ENCODE measurements at regions not wholly inside any gene's neighbourhood (a gene's known extent, or its start where the extent isn't known, plus 50 kb on each side); places are given as distances from the start of the nearest gene placed in this dataset.

DNA sequence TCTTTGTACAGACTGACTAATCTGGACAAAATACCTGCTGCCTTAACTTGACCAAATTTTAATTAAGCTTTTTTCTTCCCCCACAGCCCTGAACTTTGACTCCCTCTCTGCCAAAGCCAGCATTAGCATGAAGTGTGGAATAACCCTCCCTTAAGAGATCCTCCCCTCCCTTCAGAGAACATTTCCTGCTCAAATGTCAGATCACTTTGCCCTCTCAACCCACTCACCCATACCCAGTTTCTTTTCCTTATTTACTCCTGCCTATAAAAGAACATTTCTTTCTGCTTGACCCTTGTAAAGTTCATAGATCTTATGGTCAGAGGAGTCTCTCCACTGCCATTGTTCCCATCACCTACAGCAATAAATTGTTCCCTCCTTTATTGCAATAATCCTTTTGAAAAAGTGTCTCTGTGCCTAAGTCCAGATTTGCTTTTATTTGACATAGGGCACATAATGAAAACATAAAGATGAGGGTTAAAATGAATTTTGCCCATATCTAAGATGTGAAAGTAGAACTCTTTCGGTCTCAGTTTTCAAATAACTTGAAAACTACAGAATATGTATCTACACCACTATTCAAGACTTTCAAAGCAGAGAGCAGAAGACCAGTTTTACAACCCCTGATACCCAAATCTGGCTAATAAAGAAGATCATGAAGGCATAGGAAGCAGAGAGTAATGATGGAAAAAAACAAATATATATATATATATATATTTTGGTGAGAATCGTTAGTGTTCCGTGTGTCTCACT lies 289.7 kb upstream of the ANXA10 start:
- TF ChIP-seq ESRRG (CRISPR knock-in tag; IDR thresholded peaks at IDR 0.05): no peak
- TF ChIP-seq RARB (CRISPR knock-in tag; IDR thresholded peaks at IDR 0.05): no peak
- TF ChIP-seq BACH2 (CRISPR knock-in tag; IDR thresholded peaks at IDR 0.05; ENCODE audit: borderline replicate concordance): no peak
- TF ChIP-seq ZFP3 (CRISPR knock-in tag; IDR thresholded peaks at IDR 0.05): no peak
- no peak for TF ChIP-seq ZC3H10 (CRISPR knock-in tag; IDR thresholded peaks at IDR 0.05)
- no peak for TF ChIP-seq ZNF8 (CRISPR knock-in tag; IDR thresholded peaks at IDR 0.05)
- TF ChIP-seq, protein P1, sequence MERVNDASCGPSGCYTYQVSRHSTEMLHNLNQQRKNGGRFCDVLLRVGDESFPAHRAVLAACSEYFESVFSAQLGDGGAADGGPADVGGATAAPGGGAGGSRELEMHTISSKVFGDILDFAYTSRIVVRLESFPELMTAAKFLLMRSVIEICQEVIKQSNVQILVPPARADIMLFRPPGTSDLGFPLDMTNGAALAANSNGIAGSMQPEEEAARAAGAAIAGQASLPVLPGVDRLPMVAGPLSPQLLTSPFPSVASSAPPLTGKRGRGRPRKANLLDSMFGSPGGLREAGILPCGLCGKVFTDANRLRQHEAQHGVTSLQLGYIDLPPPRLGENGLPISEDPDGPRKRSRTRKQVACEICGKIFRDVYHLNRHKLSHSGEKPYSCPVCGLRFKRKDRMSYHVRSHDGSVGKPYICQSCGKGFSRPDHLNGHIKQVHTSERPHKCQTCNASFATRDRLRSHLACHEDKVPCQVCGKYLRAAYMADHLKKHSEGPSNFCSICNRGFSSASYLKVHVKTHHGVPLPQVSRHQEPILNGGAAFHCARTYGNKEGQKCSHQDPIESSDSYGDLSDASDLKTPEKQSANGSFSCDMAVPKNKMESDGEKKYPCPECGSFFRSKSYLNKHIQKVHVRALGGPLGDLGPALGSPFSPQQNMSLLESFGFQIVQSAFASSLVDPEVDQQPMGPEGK (CRISPR knock-in tag; IDR thresholded peaks at IDR 0.05; ENCODE audit: borderline replicate concordance): no peak
- TF ChIP-seq CSDC2 (CRISPR knock-in tag; IDR thresholded peaks at IDR 0.05): no peak
- no peak for TF ChIP-seq PPARA (CRISPR knock-in tag; IDR thresholded peaks at IDR 0.05; ENCODE audit: borderline replicate concordance)
- no peak for TF ChIP-seq ISL1 (CRISPR knock-in tag; IDR thresholded peaks at IDR 0.05)
- TF ChIP-seq, protein P2, sequence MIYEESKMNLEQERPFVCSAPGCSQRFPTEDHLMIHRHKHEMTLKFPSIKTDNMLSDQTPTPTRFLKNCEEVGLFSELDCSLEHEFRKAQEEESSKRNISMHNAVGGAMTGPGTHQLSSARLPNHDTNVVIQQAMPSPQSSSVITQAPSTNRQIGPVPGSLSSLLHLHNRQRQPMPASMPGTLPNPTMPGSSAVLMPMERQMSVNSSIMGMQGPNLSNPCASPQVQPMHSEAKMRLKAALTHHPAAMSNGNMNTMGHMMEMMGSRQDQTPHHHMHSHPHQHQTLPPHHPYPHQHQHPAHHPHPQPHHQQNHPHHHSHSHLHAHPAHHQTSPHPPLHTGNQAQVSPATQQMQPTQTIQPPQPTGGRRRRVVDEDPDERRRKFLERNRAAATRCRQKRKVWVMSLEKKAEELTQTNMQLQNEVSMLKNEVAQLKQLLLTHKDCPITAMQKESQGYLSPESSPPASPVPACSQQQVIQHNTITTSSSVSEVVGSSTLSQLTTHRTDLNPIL (CRISPR knock-in tag; IDR thresholded peaks at IDR 0.05; ENCODE audit: low read depth): no peak
- TF ChIP-seq OSR1 (CRISPR knock-in tag; IDR thresholded peaks at IDR 0.05): no peak
- no peak for TF ChIP-seq ZFP30 (CRISPR knock-in tag; IDR thresholded peaks at IDR 0.05)
- TF ChIP-seq, protein P3, sequence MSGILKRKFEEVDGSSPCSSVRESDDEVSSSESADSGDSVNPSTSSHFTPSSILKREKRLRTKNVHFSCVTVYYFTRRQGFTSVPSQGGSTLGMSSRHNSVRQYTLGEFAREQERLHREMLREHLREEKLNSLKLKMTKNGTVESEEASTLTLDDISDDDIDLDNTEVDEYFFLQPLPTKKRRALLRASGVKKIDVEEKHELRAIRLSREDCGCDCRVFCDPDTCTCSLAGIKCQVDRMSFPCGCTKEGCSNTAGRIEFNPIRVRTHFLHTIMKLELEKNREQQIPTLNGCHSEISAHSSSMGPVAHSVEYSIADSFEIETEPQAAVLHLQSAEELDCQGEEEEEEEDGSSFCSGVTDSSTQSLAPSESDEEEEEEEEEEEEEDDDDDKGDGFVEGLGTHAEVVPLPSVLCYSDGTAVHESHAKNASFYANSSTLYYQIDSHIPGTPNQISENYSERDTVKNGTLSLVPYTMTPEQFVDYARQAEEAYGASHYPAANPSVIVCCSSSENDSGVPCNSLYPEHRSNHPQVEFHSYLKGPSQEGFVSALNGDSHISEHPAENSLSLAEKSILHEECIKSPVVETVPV (CRISPR knock-in tag; IDR thresholded peaks at IDR 0.05): no peak
- TF ChIP-seq ZNF565 (CRISPR knock-in tag; conservative IDR thresholded peaks at IDR 0.05; ENCODE audit: low read depth): no peak
- TF ChIP-seq TCF4 (CRISPR knock-in tag; IDR thresholded peaks at IDR 0.05; ENCODE audit: borderline replicate concordance): no peak
- ATAC-seq: no peak

DNA sequence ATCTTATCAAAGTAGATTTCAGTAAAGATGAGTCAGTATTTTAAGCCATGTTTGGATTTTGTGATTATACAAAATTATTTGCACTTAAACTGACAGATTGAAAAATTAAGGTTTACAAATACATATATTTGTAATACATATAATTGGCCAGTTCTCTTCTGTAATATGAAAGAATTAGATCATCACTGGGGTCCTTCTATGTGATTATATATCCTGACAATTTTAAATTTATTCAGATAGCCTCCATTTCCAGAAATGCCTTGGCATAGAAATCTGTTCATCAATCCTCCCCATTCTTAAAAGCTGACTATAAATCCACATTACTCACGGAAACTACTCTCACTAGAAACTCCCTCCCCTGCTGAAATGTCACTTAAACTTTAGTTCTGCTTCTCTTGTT lies 280.4 kb upstream of the ANXA10 start:
- TF ChIP-seq BACH2 (CRISPR knock-in tag; IDR thresholded peaks at IDR 0.05; ENCODE audit: borderline replicate concordance) (no peak), GLIS3 (CRISPR knock-in tag; IDR thresholded peaks at IDR 0.05) (no peak), ESRRG (CRISPR knock-in tag; IDR thresholded peaks at IDR 0.05) (no peak), CSDC2 (CRISPR knock-in tag; IDR thresholded peaks at IDR 0.05) (no peak)
- ATAC-seq: no peak

DNA sequence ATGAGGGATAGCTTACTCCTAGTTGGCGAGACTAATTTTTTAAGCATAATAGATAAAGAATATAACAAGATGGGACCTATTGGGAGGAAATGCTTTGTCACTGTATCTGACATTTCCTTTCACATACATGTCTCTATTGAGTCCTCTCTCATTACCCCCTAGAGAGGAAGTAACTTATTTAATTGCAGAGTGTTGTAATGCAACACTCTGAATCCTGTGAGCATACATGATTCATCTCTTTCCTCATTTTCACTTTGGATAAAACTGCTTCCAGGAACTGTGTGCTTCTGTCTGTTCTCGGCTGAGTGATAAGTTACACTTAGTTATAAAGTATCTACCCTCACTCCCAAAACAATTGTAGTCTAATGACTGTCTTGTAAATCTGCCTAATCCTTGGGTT lies 266.1 kb upstream of the ANXA10 start:
- TF ChIP-seq GLIS3 (CRISPR knock-in tag; IDR thresholded peaks at IDR 0.05) (no peak), ZFP3 (CRISPR knock-in tag; IDR thresholded peaks at IDR 0.05) (no peak), OSR1 (CRISPR knock-in tag; IDR thresholded peaks at IDR 0.05) (no peak), ZNF8 (CRISPR knock-in tag; IDR thresholded peaks at IDR 0.05) (no peak), ZNF565 (CRISPR knock-in tag; conservative IDR thresholded peaks at IDR 0.05; ENCODE audit: low read depth) (no peak), SNAI2 (CRISPR knock-in tag; IDR thresholded peaks at IDR 0.05) (no peak), ESRRG (CRISPR knock-in tag; IDR thresholded peaks at IDR 0.05) (no peak), POU6F1 (CRISPR knock-in tag; IDR thresholded peaks at IDR 0.05; ENCODE audit: borderline replicate concordance, low read depth) (no peak), PPARA (CRISPR knock-in tag; IDR thresholded peaks at IDR 0.05; ENCODE audit: borderline replicate concordance) (no peak), TOX (CRISPR knock-in tag; IDR thresholded peaks at IDR 0.05; ENCODE audit: borderline replicate concordance) (no peak), RARB (CRISPR knock-in tag; IDR thresholded peaks at IDR 0.05) (no peak), ZFP30 (CRISPR knock-in tag; IDR thresholded peaks at IDR 0.05) (no peak), CSDC2 (CRISPR knock-in tag; IDR thresholded peaks at IDR 0.05) (no peak), ZNF70 (CRISPR knock-in tag; IDR thresholded peaks at IDR 0.05) (no peak), BACH2 (CRISPR knock-in tag; IDR thresholded peaks at IDR 0.05; ENCODE audit: borderline replicate concordance) (no peak), TCF4 (CRISPR knock-in tag; IDR thresholded peaks at IDR 0.05; ENCODE audit: borderline replicate concordance) (no peak)
- TF ChIP-seq, protein P3 (CRISPR knock-in tag; IDR thresholded peaks at IDR 0.05): no peak
- TF ChIP-seq, protein P2 (CRISPR knock-in tag; IDR thresholded peaks at IDR 0.05; ENCODE audit: low read depth): no peak
- no peak for ATAC-seq

Data from SK-N-SH treated with all-trans-retinoic acid at 6 μM for 48 hours (cell line).